ENCODE measurements at regions not wholly inside any gene's neighbourhood (a gene's known extent, or its start where the extent isn't known, plus 50 kb on each side); places are given as distances from the start of the nearest gene placed in this dataset.
"Not testable (repeated sequence)": the region's sequence is repeated elsewhere in the genome, so short reads cannot be mapped to it uniquely, and the experiment has no call there.

- DNase-seq = not testable (repeated sequence)
Observed at GRCh38 chr9:66152406-66152805, 415.5 kb downstream of the FOXD4L4 start.

- DNase-seq = not testable (repeated sequence)
Observed at GRCh38 chr9:66153021-66153725, 416.2 kb downstream of the FOXD4L4 start.

DNA sequence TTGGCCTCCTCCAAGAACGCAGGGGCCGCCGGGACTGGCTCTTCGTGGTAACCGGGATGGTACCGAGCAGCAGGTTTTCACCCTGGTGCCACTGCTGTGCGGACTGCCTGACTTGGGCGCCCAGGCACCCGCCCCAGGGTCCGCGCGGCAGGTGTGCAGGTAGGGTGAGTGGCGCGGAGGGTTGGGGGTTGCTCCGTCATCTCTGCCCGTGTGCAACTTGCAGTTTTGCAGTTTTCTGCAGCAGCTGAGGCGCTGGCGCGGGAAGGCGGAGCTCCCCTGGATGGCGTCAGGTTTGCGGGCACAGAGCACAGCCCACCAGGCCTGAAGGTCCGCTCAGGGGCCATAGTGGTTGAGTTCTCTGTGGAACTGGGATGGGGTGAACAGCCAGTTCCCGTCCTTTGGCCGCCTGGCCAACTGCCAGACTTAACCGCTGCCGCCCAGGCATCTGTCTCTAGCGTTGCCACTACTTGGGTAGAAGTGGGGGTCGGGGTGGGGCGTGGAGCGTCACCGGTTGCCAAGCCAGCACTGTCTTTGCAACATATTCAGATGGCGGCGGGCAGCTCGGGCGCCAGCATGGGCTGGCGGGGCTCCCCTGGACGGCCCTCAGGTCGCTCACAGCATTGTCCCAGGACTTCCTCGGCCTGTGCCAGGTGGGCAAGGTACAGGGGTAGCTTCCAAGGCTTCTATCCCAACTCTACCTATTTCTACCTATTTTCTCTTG lies 417.2 kb downstream of the FOXD4L4 start:
- DNase-seq = not testable (repeated sequence)

DNA sequence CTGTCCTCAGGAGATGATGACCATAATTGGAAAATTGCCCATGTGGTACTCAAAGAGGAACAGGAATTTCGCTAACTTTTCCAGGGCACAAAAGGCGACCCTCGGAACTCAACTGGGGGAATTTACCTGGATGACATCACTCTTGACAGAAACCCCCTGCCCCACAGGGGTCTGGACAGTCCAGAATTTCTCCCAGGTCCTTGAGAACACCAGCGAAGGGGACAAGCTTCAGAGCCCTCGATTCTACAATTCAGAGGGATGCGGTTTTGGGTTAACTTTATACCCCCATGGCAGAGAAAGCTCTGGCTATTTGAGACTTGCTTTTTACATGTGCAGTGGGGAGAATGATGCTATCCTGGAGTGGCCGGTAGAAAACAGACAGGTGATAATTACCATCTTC lies 445.4 kb downstream of the FOXD4L4 start:
- DNase-seq = not testable (repeated sequence)

DNA sequence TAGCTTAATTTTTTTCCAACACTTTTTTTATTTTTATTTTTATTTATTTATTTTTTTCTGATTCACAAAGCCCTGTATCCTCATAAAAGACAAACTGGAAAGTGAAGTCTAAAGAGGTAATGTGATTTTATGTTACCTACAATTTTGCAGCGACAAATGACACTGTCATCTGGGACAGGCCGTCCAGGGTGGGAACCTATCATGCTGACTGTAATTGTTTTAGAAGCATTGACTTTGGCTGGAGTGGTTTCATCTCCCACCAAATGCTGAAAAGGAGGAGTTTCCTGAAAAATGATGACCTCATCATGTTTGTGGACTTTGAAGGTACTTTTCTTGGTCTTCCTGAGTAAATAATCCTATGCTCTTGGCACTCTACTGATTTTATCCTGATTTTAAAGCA lies 446.7 kb downstream of the FOXD4L4 start:
- not testable (repeated sequence) for DNase-seq

- not testable (repeated sequence) for DNase-seq
Observed at GRCh38 chr9:66197199-66197598, 460.3 kb downstream of the FOXD4L4 start.

DNA sequence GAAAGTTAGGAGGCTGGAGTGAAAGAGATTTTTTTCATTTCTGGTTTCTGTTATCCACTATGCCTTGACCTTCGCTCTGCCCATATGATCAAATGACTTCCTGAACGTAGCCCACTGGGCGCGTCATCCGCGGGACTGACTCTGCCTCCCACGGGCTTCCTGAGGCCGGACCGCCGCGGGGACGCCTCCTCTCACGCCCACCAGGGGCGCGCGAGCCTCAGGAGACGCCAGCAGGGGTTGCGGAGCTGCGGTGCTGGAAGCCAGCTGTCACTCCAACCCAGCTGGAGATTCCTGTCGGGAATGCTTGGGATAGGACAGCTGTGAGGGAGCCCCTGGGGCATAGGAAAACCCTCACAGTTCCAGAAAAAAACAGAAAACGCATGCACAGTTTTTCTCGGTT lies 461.5 kb downstream of the FOXD4L4 start:
- not testable (repeated sequence) for DNase-seq

- not testable (repeated sequence) for DNase-seq
Observed at GRCh38 chr9:66206617-66207016, 469.7 kb downstream of the FOXD4L4 start.

DNA sequence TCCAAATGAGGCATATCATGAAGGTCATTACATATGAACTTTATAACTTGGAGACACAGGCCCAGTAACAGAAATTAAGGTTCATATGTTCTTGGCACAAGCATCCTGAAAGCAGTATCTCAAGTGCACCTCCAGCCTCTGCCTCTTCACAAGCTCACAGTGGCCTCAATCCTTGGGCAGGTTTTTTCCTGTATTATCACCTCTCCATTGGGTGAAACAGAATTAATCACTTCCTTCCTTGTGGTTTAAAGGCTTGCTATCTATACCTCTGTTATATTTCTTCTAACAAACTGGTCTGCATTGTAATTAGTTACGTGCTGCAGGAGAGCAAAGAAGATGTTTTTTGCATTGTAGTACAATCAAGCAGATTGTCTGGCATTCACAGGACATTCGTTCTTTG lies 471.0 kb downstream of the FOXD4L4 start:
- DNase-seq = not testable (repeated sequence)

GRCh38 chr9:66244763-66245162 lies 507.8 kb downstream of the FOXD4L4 start:
- DNase-seq = not testable (repeated sequence)

- DNase-seq = not testable (repeated sequence)
Observed at GRCh38 chr9:66245481-66245880, 508.5 kb downstream of the FOXD4L4 start.

DNA sequence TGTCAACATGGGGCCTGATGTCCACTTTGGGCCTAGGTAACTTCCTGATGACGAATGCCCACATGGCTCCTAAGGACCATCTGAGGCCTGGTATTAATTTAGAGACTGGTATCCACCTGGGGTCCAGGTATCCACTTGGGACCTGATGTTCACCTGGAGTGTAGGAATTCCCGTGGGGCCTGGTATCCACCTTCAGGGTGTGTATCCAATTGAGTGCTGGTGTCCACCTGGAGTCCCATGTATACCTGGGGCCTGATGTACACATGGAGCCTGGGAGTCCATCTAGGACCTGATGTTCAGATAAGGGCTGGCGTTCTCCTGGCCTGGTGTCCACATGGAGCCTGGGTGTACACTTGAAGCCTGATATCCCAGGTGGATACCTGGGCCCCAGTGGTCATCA lies 520.6 kb downstream of the FOXD4L4 start:
- not testable (repeated sequence) for DNase-seq

GRCh38 chr9:66261576-66261975 lies 524.6 kb downstream of the FOXD4L4 start:
- DNase-seq = not testable (repeated sequence)

DNA sequence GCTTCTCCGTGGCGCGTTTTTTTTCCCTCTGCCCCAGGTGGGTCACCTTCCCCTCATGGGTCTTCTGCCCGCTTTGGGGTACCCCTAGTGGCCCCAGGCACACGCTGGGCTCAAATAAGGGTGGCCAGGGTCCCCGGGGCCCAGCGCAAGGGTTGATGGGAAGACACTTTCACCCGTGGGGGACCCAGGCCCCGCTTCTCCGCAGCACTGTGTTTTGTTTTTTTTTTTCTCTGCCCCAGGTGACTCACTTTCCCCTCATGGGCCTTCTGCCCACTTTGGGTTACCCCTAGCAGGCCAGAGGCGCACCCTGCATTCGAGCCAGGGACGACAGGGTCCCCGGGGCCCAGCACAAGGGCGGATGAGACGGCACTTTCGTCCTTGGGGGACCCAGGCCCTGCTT lies 526.7 kb downstream of the FOXD4L4 start:
- DNase-seq = not testable (repeated sequence)

- not testable (repeated sequence) for DNase-seq
Observed at GRCh38 chr9:66264786-66265185, 527.8 kb downstream of the FOXD4L4 start.

- DNase-seq = not testable (repeated sequence)
Observed at GRCh38 chr9:66266202-66266601, 529.3 kb downstream of the FOXD4L4 start.

- DNase-seq = not testable (repeated sequence)
Observed at GRCh38 chr9:66266856-66267430, 530.0 kb downstream of the FOXD4L4 start.

DNA sequence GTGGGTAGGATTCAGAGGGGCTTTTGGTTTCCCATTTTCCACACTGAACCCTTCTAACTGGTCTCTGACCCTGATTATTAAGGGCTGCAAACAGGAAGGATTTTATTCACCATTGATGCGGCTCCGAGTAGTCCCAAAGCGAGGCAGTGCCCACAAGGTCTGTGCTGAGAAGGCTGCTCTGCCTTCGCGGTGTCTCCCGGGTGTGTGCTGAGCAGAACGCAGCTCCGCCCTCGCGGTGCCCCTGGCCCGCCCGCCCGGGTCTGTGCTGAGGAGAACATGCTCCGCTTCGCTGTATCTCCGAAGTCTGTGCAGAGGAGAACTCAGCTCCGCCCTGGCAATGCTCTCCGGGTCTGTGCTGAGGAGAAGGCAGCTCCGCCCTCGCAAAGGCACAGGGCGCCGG lies 530.7 kb downstream of the FOXD4L4 start:
- peak; percentile 2 for DNase-seq

DNA sequence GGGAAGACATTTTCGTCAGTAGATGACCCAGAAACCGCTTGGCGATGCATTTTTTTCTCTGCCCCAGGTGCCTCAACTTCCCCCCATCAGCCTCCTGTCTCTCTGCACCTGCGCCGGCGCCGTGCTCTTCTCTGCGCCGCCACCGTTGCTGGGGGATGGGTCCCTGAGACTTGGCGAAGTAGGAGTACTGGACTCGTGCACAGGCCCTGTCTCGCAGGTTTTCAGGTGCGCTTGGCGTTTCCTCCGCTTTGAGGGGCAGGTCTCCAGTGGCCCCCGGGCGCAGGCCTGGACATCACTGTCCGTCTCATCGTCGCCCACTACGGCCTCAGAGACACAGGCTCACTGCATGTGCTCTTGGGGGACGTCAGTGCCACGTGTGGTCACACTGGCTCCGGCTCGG lies 532.1 kb downstream of the FOXD4L4 start:
- DNase-seq = not testable (repeated sequence)

- peak; percentile 16 for DNase-seq
Observed at GRCh38 chr9:66269783-66270182, 532.8 kb downstream of the FOXD4L4 start.

DNA sequence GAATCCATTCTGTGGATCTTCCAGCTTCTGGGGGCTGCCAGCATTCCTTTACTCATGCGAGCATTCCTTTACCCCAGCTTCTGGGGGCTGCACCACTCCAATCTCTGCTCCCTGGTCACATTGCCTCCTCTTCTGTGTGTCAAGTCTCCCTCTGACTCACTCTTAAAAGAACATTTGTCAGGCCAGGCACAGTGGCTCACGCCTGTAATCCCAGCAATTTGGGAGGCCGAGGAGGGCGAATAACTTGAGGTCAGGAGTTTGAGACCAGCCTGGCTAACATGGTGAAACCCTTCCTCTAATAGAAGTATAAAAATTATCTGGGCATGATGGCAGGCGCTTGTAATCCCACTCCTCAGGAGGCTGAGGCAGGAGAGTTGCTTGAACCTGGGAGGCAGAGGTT lies 541.9 kb downstream of the FOXD4L4 start:
- DNase-seq = not testable (repeated sequence)

All from effector CD4-positive, alpha-beta T cell (primary cell).